COLO829 (cell line): ENCODE measurements at regions not wholly inside any gene's neighbourhood (a gene's known extent, or its start where the extent isn't known, plus 50 kb on each side); places are given as distances from the start of the nearest gene placed in this dataset.
A peak's percentile ranks its signal among the peaks of the same experiment; 100 is the strongest.

Experiments
- DNase-seq: peaks from one replicate; pipeline ENCODE4 v3.0.0; 2012; ENCODE audit warnings: low spot score

DNA sequence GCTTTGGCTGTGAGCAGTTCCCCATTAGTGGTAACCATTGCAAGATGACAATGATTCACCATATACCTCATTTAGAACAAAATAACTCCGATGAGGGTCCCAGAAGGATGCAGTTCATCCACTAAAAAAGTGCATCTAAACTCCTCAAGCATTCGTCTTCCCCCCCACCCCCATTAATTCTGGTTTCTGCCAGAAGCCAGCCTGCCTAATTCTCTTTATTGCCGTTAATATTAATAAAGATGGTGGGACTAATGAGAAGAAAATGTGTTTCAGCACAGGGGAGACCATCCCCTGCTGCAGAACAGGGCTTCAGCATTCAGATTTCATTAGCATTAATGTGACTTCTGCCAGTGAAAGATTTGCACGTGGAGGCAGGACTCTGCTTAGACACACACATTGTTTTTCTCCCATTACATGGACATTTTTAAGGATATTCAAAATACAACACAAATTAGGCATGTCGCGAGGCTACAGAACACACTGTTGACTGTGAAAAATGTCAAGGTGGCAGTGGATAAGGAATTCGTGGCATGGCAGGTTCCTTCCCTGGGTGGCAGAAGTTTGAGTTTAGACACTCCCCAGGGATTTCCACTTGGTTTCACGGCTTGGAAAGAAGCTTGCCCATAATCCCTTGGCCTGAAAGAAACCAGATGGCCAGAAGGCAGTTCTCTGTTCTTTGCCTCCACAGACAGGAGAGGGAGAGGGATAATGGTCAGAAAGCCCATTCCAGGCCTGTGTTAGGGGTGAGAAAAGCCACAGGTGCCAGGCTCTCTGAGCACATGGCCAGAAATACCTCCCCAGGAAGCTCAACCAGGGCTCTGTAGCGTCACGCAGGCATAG, 236.5 kb downstream of the FOXO1 start:
- DNase-seq = no peak

GRCh38 chr13:40432018-40432978, 234.1 kb downstream of the FOXO1 start:
- no peak for DNase-seq

- DNase-seq = no peak
Observed at GRCh38 chr13:40433001-40433400, 233.4 kb downstream of the FOXO1 start.

DNA sequence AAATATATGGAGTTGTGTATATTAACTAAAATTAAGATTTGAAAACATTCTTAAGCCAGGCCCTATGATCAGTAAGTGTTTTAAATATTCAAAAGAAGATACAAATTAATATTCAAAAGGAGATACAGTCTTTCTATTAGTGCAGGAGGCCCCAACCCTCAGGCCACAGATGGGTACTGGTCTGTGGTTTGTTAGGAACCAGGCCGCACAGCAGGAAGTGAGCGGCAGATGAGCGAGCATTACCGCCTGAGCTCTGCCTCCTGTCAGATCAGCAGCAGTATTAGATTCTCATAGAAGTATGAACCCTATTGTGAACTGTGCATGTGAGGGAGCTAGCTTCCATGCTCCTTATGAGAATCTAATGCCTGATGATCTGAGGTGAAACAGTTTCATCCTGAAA, 232.9 kb downstream of the FOXO1 start:
- DNase-seq = no peak

GRCh38 chr13:40434516-40435397, 231.7 kb downstream of the FOXO1 start:
- no peak for DNase-seq

GRCh38 chr13:40438022-40438680, 228.3 kb downstream of the FOXO1 start:
- no peak for DNase-seq

DNA sequence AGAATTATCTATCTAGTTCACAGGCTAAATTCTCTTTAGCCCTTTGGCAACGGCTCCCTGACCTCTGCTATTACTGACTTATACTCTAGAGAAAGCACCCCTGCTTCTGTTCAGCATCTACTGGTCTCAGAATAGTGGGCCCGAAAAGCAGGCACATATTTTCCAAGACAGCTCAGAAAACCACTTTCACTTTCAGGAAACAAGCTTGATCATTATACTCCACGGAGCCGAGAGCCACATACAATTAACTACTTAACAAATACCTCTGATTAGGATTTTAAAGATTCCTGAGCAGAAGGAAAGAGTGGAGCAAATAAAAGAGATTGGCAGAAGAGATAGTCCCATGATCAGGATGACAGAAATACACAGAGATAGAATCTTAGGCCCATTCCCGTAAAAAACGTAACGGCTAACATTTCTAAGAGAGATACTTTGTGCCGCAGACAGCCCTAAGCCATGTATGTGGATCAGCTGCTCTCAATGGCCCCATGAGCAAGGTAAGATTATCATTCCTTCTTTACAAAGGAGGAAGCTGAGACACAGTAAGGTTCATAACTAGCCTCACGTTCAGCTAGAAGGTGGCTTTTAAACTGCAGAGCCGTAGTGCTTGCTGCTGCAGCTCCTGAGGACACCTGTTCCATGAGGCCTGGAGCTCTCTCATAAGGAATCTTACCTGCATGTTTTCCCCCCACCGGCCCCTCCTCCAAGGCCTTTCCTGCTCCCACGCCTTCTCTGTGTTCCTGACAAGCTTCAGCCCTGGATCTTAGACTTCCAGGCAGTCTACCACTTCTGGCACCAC, 227.2 kb downstream of the FOXO1 start:
- peak; percentile 28 for DNase-seq

- DNase-seq = no peak
Observed at GRCh38 chr13:40439928-40440327, 226.5 kb downstream of the FOXO1 start.

DNA sequence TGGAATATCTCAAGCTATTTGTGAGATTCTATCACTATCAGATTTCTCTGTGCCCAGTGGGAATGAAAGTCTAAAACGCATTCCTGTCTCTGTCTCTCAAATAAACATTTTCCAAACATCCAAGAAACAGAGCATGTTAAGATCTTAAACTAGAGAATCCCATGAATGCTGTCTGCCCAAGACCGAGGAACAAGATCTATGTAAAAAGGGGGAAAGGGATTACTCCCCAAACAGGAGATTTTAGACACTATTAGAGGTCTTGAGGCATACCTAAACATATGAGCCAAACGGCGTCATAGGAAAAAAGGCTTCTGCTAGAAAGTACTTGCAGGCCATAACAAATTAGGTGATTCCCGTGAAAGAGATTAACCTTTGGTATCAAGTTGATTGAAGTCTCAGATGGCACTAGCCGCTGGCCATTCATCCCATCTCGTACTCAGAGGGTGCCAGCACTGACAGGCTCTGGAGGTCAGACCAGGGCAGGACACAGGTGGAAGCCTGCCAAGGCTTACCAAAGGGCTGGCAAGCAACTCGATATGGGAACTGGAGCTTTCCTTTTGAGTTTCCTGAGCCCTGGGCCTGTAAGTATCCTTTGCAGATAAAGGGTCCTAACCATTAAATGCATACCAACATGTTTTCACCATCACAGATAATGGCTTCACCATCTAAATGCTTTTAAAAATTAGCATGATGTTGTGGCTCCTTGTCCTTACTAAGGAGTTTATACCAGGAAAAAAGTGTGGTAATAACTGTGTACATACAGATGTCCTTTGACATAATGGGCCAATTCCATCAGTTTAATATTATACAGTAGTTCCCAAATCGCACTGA, 225.2 kb downstream of the FOXO1 start:
- no peak for DNase-seq

- no peak for DNase-seq
Observed at GRCh38 chr13:40442231-40442630, 224.2 kb downstream of the FOXO1 start.

GRCh38 chr13:40442826-40443225, 223.6 kb downstream of the FOXO1 start:
- DNase-seq = no peak

DNA sequence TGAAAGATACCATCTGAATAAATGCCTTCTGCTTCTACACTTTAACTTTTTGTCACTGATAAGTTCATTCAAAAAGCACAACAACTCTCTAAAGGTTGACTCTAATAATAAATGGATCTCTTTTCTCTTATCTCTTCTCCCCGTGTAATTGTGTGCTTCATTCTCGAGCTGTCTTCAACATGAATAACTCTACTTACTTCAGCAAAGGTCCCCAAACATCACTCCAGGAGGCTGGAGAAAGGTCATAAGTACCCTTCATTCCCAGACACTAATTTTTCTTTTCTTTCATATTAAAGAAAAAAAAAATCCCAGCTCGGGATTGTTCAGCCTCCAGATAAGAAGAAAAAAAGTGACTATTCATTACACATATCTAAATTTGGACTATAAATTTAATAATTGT, 222.2 kb downstream of the FOXO1 start:
- DNase-seq = no peak

DNA sequence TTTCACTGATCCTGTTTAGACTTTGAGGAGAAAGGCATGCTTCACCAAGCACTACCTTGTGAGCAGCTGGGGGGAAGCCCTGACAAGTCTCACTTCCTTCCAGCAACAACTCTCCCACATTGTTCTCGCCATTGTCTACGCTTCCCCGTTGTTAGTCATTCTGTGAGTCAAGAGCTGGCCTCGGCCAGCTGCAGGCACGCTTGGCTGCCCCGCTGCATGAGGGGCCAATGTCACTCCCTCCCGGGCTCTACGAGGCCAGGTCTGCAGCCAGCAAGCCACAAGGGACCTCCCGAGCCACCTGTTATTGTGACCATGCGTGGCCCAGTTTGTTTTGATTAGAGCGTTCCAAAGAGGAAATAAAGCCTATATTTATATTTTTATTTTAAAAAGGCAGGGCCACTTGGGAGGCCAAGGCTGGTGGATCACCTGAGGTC, 220.9 kb downstream of the FOXO1 start:
- DNase-seq = no peak

GRCh38 chr13:40446365-40446764, 220.1 kb downstream of the FOXO1 start:
- no peak for DNase-seq

DNA sequence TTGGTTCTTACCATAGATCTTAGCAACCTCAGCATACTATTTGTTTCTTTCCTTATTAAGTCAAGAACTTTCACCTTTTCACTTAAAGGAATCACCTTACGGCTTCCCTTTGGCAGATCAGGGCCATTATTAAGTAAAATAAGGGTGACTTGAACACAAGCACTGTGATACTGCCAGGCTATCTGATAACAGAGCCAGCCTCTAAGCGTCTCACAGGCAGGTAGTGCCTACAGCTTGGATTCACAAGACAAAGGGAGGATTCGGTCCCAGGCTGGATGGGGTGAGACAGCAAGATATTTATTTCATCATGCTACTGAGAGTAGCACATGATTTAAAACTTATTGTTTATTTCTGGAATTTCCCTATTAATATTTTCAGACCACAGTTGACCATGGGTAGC, 218.6 kb downstream of the FOXO1 start:
- no peak for DNase-seq

GRCh38 chr13:40452038-40452666, 214.3 kb downstream of the FOXO1 start:
- no peak for DNase-seq

DNA sequence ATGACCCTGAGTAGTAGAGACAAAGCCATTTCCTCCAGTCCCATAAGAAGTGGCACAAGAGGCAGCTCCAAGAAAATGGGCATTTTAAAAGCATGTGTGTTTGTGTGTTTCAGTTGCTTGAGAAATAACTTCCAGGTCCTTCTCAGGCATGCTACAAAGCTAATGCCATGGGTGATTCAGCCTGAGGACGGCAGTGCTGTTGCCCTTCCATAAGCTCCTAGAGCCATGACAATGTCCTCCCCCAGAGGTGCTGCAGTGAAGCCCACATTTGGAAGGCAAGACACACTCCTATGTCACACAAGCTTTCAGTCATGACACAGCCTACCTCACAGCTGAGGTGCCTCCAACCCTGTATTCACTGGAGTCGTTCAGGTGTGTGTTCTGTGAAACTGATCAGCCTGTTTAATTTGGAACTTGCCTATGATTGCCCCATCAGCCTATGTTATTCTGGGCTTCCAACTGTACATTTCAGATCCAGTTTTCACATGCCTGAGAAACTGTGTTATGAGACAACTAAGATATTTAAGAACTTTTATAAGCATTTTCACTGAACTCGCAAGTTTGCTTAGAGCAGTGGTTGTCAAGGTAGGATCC, 213.6 kb downstream of the FOXO1 start:
- no peak for DNase-seq

DNA sequence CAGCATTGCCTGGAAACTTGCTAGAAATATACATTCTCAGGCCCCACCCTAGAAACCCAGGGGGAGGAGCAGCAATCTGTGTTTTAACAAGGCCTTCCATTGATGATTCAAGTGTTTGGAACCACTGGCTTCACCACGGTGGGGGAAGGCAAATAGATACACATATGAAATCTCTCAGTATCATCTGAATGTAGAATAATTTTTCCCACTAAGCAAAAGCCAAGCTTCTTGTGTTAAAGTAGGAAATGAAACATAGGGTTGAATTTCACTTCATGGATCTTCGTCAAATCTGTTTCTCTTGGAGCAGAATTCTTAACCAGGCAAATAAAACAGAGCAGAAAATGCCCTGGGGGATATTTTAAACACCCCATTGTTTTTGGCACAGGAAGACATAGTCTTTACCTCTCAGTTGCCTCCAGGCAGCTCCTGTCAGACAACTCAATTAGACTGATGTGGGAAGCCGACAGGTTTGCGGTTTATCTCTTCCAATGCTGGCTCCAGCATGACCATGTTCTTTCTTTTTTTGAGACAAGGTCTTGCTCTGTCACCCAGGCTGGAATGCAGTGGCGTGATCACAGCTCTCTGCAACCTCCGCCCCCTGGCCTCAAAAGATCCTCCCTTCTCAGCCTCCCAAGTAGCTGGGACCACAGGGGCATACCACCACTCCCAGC, 213.0 kb downstream of the FOXO1 start:
- peak; percentile 96 for DNase-seq
